ENCODE measurements at regions not wholly inside any gene's neighbourhood (a gene's known extent, or its start where the extent isn't known, plus 50 kb on each side); places are given as distances from the start of the nearest gene placed in this dataset.

DNA sequence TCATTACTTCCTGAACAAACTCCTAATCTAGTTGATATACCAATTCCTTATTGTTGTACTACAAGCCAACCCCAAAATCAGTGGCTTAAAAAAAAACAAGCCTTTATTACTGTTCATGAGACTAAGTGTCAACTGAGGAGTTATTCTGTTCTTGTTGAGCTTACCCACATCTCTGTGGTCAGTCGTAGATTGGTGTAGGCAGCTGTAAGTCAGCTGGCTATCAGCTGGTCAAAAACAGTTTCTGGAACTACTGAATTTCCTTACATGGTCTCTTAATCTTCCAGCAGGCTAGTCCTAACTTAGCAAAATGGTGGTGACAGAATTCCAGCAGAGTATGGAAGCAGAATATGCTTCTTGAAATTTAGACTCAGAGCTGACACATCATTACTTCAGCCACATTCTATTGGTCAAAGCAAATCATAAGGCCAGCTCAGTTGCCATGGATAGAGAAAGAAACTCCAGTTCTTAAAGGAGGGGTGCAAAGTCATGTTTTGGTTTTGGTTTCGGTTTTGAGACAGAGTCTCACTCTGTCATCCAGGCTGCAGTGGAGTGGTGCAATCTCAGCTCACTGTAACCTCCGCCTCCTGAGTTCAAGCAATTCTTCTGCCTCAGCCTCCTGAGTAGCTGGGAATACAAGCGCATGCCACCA is 386.1 kb upstream of the MPDZ start:
- Histone ChIP-seq H3K27me3 (ENCODE audit: insufficient read depth, low read depth, severe bottlenecking) (no peaks in the 10 kb centered on the region), H3K36me3 (no peaks in the 10 kb centered on the region), H3K9me3 (ENCODE audit: severe bottlenecking) (no peaks in the 10 kb centered on the region), H3K27ac (no peak overlapping the region), H3K4me3 (ENCODE audit: low read depth, low read length) (no peak overlapping the region)
- no peak for DNase-seq
- TF ChIP-seq, protein P1, sequence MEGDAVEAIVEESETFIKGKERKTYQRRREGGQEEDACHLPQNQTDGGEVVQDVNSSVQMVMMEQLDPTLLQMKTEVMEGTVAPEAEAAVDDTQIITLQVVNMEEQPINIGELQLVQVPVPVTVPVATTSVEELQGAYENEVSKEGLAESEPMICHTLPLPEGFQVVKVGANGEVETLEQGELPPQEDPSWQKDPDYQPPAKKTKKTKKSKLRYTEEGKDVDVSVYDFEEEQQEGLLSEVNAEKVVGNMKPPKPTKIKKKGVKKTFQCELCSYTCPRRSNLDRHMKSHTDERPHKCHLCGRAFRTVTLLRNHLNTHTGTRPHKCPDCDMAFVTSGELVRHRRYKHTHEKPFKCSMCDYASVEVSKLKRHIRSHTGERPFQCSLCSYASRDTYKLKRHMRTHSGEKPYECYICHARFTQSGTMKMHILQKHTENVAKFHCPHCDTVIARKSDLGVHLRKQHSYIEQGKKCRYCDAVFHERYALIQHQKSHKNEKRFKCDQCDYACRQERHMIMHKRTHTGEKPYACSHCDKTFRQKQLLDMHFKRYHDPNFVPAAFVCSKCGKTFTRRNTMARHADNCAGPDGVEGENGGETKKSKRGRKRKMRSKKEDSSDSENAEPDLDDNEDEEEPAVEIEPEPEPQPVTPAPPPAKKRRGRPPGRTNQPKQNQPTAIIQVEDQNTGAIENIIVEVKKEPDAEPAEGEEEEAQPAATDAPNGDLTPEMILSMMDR (IDR thresholded peaks at IDR 0.05; ENCODE audit: low read depth, low read length) = no peak

DNA sequence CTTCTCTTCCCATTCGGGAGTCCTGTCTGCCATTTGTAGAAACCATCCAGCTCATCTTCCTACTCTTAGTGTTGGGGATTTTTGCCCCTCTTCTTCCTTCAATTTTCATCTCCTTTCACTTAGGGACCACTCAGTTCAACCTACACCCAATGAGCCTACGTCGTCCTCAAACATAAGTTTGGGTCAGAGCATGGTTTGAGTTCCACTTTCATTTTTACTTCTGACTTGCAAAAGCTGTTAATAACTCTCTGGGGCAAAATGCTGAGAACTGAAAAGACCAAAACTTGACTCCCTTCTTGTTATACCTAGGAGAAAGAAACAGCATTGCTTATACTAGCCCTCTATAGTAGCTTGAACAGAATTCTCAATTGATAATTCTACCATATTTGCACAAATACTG is 381.5 kb upstream of the MPDZ start:
- H3K9me3 ChIP-seq (ENCODE audit: severe bottlenecking) = no peaks in the 10 kb centered on the region
- no peaks in the 10 kb centered on the region for H3K27me3 ChIP-seq (ENCODE audit: insufficient read depth, low read depth, severe bottlenecking)
- H3K4me3 ChIP-seq (ENCODE audit: low read depth, low read length) = no peak overlapping the region
- TF ChIP-seq, protein P1 (IDR thresholded peaks at IDR 0.05; ENCODE audit: low read depth, low read length) = no peak
- no peaks in the 10 kb centered on the region for H3K36me3 ChIP-seq
- H3K27ac ChIP-seq = no peak overlapping the region
- DNase-seq = no peak

DNA sequence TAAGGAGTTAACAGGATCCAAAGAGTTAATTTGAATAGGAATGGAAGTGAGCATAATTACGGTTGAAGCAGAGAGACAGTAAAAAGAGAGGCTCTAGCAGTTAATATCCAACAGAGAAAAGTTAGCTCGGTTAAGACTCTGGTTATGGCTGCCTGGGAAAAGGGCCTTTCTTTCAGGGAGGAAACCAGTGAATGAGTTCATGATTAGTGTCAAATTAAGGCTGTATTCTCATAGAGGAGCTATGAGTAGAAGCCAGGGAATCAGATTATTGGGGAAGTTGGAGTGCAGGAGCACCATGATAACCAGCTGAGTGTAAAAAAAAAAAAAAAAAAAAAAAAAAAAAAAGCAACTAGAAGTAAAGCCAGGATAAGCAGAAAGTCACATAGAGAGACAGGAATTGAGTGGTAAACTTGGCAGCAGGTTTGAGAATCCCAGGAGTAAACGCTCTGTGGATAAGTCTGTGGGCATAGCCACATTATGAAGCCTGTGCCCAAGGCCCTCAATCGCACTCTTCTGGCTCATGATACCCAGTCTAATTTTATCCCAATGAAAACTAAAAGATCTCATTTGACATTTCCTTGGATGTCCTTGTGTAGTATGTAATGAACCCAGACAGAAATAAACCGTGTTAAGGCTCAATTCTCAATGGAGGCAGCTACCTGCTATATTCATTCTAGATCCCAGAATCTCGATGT is 372.6 kb upstream of the MPDZ start:
- Histone ChIP-seq H3K27me3 (ENCODE audit: insufficient read depth, low read depth, severe bottlenecking) (no peaks in the 10 kb centered on the region), H3K4me3 (ENCODE audit: low read depth, low read length) (no peak overlapping the region), H3K9me3 (ENCODE audit: severe bottlenecking) (no peaks in the 10 kb centered on the region), H3K36me3 (no peaks in the 10 kb centered on the region), H3K27ac (no peak overlapping the region)
- TF ChIP-seq, protein P1 (IDR thresholded peaks at IDR 0.05; ENCODE audit: low read depth, low read length) = no peak
- no peak for DNase-seq

DNA sequence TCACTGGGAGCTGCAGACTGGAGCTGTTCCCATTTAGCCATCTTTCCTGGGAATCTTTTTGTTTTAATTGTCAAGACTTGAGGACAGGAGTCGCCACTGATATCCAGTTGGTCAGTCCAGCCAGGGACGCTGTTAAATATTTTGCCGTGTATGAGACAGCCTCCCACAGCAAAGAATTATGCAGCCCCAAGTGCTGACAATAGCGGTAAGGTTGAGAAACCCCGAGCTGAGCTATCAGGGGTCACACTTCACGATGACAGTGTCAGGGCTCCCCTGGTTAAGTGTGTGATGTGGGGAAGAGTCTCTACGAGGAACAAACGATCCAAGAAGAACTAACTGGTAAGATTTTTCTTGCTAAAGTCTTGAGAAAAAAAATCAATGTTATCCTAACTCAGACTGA is 372.0 kb upstream of the MPDZ start:
- Histone ChIP-seq H3K27ac (no peak overlapping the region), H3K27me3 (ENCODE audit: insufficient read depth, low read depth, severe bottlenecking) (no peaks in the 10 kb centered on the region), H3K4me3 (ENCODE audit: low read depth, low read length) (no peak overlapping the region), H3K36me3 (no peaks in the 10 kb centered on the region), H3K9me3 (ENCODE audit: severe bottlenecking) (no peaks in the 10 kb centered on the region)
- TF ChIP-seq, protein P1 (IDR thresholded peaks at IDR 0.05; ENCODE audit: low read depth, low read length) = no peak
- DNase-seq = no peak

DNA sequence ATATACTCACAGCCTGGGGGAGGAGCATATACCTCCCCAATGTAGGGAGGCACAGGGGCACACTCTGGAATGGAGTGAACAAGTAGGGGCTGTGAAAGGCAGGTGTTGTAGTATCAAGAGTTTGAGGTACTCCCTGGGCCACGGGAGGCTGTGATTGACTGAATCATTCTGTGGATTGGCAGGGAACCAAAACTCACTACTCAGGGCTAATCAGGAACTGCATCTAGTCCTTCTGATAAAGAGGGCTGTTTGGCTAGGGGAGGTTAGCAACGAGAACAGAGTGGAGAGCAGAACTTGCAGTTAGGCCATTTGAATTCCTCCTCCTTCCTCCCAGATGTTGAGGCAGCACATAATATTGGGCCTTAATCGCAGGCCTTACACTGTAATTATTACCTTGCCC is 369.2 kb upstream of the MPDZ start:
- no peaks in the 10 kb centered on the region for H3K27me3 ChIP-seq (ENCODE audit: insufficient read depth, low read depth, severe bottlenecking)
- H3K9me3 ChIP-seq (ENCODE audit: severe bottlenecking) = no peaks in the 10 kb centered on the region
- TF ChIP-seq, protein P1 (IDR thresholded peaks at IDR 0.05; ENCODE audit: low read depth, low read length) = no peak
- no peak overlapping the region for H3K4me3 ChIP-seq (ENCODE audit: low read depth, low read length)
- H3K27ac ChIP-seq = no peak overlapping the region
- H3K36me3 ChIP-seq = no peaks in the 10 kb centered on the region
- no peak for DNase-seq
